Endothelial cell (in vitro differentiated cells): ENCODE measurements at regions not wholly inside any gene's neighbourhood (a gene's known extent, or its start where the extent isn't known, plus 50 kb on each side); places are given as distances from the start of the nearest gene placed in this dataset.

Source experiments
- DNase-seq: peaks from one replicate; pipeline ENCODE4 v3.0.0; 2021; ENCODE audit warnings: low spot score
- H3K27ac Mint-ChIP-seq: one replicate; pipeline ENCODE4 v1.8.0; 2021; ENCODE audit warnings: mixed read lengths, inconsistent platforms; ENCODE audit not compliant: unreplicated experiment
- H3K27me3 Mint-ChIP-seq: one replicate; pipeline ENCODE4 v1.8.0; 2021; ENCODE audit warnings: mild to moderate bottlenecking, moderate library complexity, mixed read lengths, inconsistent platforms; ENCODE audit not compliant: unreplicated experiment
- H3K36me3 Mint-ChIP-seq: one replicate; pipeline ENCODE4 v1.8.0; 2021; ENCODE audit warnings: mild to moderate bottlenecking, low read depth, mixed read lengths, inconsistent platforms; ENCODE audit not compliant: unreplicated experiment
- H3K4me1 Mint-ChIP-seq: one replicate; pipeline ENCODE4 v1.8.0; 2021; ENCODE audit warnings: mild to moderate bottlenecking, mixed read lengths, inconsistent platforms; ENCODE audit not compliant: unreplicated experiment
- H3K4me3 Mint-ChIP-seq: one replicate; pipeline ENCODE4 v1.8.0; 2021; ENCODE audit warnings: mild to moderate bottlenecking, mixed read lengths, inconsistent platforms; ENCODE audit not compliant: unreplicated experiment
- H3K9me3 Mint-ChIP-seq: one replicate; pipeline ENCODE4 v1.8.0; 2021; ENCODE audit warnings: mixed read lengths, inconsistent platforms; ENCODE audit not compliant: unreplicated experiment
- TF ChIP-seq, protein P1 (sequence below): fragments of 200-600 bp; sonication (generic); IDR thresholded peaks from one replicate; pipeline ENCODE4 v1.5.0; 2021; ENCODE audit warnings: antibody characterized with exemption; ENCODE audit not compliant: unreplicated experiment

DNA sequence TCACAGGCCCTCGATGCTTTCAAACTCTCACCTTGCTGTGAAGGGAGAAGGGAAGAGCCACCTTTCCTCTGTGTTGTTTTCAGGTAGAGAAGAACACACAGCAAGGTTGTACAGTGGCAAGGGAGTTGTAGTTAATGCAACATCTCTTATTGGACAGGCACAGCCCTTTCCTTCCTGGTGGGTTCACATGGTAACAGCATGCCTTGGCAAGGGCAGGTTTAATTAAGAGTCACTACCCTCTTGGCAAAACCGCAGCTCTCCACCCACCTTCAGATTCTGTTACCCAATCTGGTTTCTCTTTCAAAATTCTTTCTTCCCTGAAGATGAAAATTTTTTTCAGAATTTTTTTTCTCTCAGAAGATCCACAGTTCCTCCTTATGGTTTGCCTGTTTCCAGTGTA lies 253.1 kb downstream of the TLR4 start:
- Mint-ChIP-seq H3K27ac (no peak overlapping the region), H3K4me3 (no peak overlapping the region), H3K4me1 (no peaks in the 10 kb centered on the region), H3K27me3 (no peaks in the 10 kb centered on the region), H3K9me3 (peaks cover 6% of the 10 kb centered on the region), H3K36me3 (no peaks in the 10 kb centered on the region)
- TF ChIP-seq, protein P1, sequence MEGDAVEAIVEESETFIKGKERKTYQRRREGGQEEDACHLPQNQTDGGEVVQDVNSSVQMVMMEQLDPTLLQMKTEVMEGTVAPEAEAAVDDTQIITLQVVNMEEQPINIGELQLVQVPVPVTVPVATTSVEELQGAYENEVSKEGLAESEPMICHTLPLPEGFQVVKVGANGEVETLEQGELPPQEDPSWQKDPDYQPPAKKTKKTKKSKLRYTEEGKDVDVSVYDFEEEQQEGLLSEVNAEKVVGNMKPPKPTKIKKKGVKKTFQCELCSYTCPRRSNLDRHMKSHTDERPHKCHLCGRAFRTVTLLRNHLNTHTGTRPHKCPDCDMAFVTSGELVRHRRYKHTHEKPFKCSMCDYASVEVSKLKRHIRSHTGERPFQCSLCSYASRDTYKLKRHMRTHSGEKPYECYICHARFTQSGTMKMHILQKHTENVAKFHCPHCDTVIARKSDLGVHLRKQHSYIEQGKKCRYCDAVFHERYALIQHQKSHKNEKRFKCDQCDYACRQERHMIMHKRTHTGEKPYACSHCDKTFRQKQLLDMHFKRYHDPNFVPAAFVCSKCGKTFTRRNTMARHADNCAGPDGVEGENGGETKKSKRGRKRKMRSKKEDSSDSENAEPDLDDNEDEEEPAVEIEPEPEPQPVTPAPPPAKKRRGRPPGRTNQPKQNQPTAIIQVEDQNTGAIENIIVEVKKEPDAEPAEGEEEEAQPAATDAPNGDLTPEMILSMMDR: no peak
- no peak for DNase-seq

DNA sequence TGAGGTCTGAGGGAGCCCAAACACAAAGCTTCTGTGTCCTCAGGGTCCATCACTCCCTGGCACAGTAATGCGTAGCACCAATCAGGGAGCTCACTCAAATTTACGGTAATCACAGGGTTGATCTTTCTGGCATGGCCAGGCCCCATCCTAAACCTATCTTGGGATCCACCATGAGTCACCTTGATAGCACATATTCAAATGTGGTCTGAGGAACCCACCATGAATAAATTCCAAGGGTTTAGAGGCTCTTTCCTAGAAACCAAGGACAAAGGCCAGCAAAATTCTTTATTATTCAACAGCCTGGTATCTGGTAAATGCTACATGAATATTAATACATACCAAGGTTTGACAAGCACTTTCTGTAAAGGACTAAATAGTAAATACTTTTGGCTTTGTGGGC lies 254.5 kb downstream of the TLR4 start:
- no peak overlapping the region for H3K27ac Mint-ChIP-seq
- DNase-seq: no peak
- no peak overlapping the region for H3K4me3 Mint-ChIP-seq
- no peaks in the 10 kb centered on the region for H3K4me1 Mint-ChIP-seq
- no peaks in the 10 kb centered on the region for H3K27me3 Mint-ChIP-seq
- no peaks in the 10 kb centered on the region for H3K36me3 Mint-ChIP-seq
- peaks cover 6% of the 10 kb centered on the region for H3K9me3 Mint-ChIP-seq
- TF ChIP-seq, protein P1: no peak

DNA sequence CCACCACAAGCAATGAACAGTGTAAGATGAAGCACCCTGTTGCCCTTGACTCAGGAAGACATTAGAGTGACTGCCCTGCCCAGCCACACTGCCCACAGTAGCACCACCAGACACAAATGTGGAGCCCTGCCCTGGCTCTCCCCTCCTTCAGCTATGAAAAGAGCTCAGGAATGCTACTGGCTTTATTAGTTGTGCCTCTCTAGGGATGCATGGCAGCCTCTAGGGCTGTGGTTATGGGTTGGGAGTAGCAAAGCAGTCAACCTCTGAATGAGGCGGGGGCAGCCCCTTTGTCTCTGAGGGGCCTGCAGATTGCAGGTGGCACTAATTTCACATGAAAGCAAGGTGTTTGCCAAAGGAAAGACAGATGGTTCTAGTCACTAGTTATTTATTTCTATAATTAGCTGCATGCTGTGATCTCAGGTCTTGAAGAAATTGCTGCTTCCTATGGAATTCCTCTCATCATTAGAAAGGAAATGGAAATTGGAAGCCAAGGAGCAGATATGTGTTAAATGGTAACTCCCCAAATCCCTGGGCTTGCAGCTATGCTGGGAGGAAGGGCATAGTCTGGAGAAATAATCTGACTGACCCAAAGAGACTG lies 259.4 kb downstream of the TLR4 start:
- H3K27ac Mint-ChIP-seq: no peak overlapping the region
- H3K27me3 Mint-ChIP-seq: no peaks in the 10 kb centered on the region
- no peaks in the 10 kb centered on the region for H3K36me3 Mint-ChIP-seq
- no peaks in the 10 kb centered on the region for H3K4me1 Mint-ChIP-seq
- DNase-seq: no peak
- H3K4me3 Mint-ChIP-seq: no peak overlapping the region
- H3K9me3 Mint-ChIP-seq: peaks cover 10% of the 10 kb centered on the region
- TF ChIP-seq, protein P1: no peak

DNA sequence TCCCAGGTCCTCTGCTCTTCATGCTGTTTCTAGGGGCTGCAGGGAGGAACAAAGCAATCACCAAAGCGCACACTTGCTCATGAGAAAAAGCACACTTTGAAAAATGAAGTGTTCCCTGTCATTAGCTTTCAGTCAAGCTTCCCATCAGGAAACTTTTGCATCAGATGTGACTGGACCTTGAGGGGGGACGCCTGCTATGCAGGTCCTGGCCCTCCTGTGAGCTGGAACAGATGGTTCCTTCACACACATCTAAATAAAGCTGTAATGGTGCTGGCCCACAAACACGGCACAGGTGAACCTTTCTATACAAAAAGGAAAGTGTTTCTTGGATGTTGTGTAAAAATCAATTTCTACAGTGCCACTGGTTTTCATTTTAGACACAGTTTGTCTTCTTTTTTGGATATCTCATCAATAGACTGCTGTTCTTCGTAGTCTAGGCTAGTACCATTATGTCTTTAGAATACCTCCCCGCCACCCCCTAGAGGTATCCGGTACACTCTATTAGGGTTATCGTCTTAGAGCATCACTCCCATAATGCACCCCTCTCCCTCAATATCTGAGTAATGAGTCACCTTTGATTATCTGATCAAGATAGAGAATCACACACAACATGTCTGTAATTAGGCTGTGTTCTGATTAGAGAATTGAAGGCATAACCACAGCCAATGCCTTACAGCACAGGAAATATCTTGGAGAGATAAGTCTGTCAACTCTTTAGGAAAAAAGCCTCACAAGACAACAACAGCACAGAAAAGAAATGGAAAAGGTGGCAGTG lies 266.3 kb downstream of the TLR4 start:
- Mint-ChIP-seq H3K9me3 (peaks cover 4% of the 10 kb centered on the region), H3K36me3 (no peaks in the 10 kb centered on the region), H3K27me3 (no peaks in the 10 kb centered on the region), H3K4me3 (no peak overlapping the region), H3K4me1 (no peaks in the 10 kb centered on the region), H3K27ac (no peak overlapping the region)
- TF ChIP-seq, protein P1: no peak
- DNase-seq: no peak

DNA sequence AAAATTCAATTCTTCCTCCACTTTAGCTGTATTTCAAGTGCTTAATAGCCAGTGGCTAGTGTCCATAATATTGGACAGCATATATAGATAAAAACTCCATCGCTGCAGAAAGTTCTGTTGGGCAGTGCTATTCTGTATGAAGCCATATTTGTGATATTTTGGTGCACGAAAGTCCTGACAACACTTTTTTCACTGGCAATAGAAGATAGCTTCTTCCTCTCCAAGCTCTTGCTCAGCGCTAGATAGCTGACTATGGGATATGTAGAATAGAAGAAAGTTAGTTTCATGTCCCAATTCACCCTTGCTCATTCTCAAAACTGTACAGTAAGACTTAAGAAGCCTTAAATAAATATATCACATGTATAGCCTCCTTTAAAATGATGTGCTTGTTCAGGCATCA lies 269.9 kb downstream of the TLR4 start:
- DNase-seq: no peak
- H3K36me3 Mint-ChIP-seq: no peaks in the 10 kb centered on the region
- H3K27me3 Mint-ChIP-seq: no peaks in the 10 kb centered on the region
- TF ChIP-seq, protein P1: no peak
- H3K27ac Mint-ChIP-seq: no peak overlapping the region
- no peaks in the 10 kb centered on the region for H3K9me3 Mint-ChIP-seq
- H3K4me1 Mint-ChIP-seq: no peaks in the 10 kb centered on the region
- H3K4me3 Mint-ChIP-seq: no peak overlapping the region
